Neuron (in vitro differentiated cells): ENCODE measurements at regions not wholly inside any gene's neighbourhood (a gene's known extent, or its start where the extent isn't known, plus 50 kb on each side); places are given as distances from the start of the nearest gene placed in this dataset.
A peak's percentile ranks its signal among the peaks of the same experiment; 100 is the strongest.

Experiments
- H2AFZ ChIP-seq: one replicate; pipeline ENCODE4 v1.6.1; 2013; ENCODE audit warnings: low read depth, mild to moderate bottlenecking, inconsistent platforms, low read length, moderate library complexity
- H3K27me3 ChIP-seq: one replicate; pipeline ENCODE4 v1.6.1; 2013; ENCODE audit warnings: low read length; ENCODE audit not compliant: insufficient read depth
- H3K36me3 ChIP-seq: one replicate; pipeline ENCODE4 v1.6.1; 2013; ENCODE audit warnings: low read length; ENCODE audit not compliant: insufficient read depth
- H3K4me1 ChIP-seq: one replicate; pipeline ENCODE4 v1.6.1; 2013; ENCODE audit warnings: low read length; ENCODE audit not compliant: insufficient read depth
- H3K4me3 ChIP-seq: 2 replicates; pipeline ENCODE4 v1.5.1; 2013; ENCODE audit warnings: mild to moderate bottlenecking, low read length, moderate library complexity
- H3K9me3 ChIP-seq: one replicate; pipeline ENCODE4 v1.6.1; 2013; ENCODE audit warnings: low read length

GRCh38 chr5:88425124-88425523 lies 156.5 kb upstream of the TMEM161B start:
- Histone ChIP-seq H3K36me3 (no peaks in the 10 kb centered on the region), H3K4me3 (no peak overlapping the region), H3K9me3 (peaks cover 2% of the 10 kb centered on the region), H2AFZ (no peak overlapping the region), H3K4me1 (peaks cover 2% of the 10 kb centered on the region), H3K27me3 (no peaks in the 10 kb centered on the region)

- no peak overlapping the region for H3K4me3 ChIP-seq
- H3K9me3 ChIP-seq, result no peaks in the 10 kb centered on the region
- H3K27me3 ChIP-seq, result no peaks in the 10 kb centered on the region
- H3K36me3 ChIP-seq, result no peaks in the 10 kb centered on the region
- H3K4me1 ChIP-seq, result peaks cover 4% of the 10 kb centered on the region
- H2AFZ ChIP-seq, result no peak overlapping the region
Measured at GRCh38 chr5:88419931-88420330, 151.3 kb upstream of the TMEM161B start.

- Histone ChIP-seq H3K36me3 (no peaks in the 10 kb centered on the region), H3K4me1 (peaks cover 11% of the 10 kb centered on the region), H3K27me3 (no peaks in the 10 kb centered on the region), H3K4me3 (no peak overlapping the region), H2AFZ (no peak overlapping the region), H3K9me3 (no peaks in the 10 kb centered on the region)
Measured at GRCh38 chr5:88407341-88407740, 138.7 kb upstream of the TMEM161B start.

GRCh38 chr5:88405783-88406182 lies 137.1 kb upstream of the TMEM161B start:
- Histone ChIP-seq H3K4me3 (no peak overlapping the region), H2AFZ (no peak overlapping the region), H3K27me3 (no peaks in the 10 kb centered on the region), H3K4me1 (peaks cover 13% of the 10 kb centered on the region), H3K36me3 (no peaks in the 10 kb centered on the region), H3K9me3 (no peaks in the 10 kb centered on the region)

GRCh38 chr5:88404405-88404804 lies 135.8 kb upstream of the TMEM161B start:
- Histone ChIP-seq H3K27me3 (no peaks in the 10 kb centered on the region), H3K9me3 (no peaks in the 10 kb centered on the region), H2AFZ (no peak overlapping the region), H3K36me3 (no peaks in the 10 kb centered on the region), H3K4me3 (no peak overlapping the region), H3K4me1 (peaks cover 24% of the 10 kb centered on the region)

GRCh38 chr5:88401686-88402085 lies 133.0 kb upstream of the TMEM161B start:
- no peak overlapping the region for H3K4me3 ChIP-seq
- no peaks in the 10 kb centered on the region for H3K9me3 ChIP-seq
- peaks cover 35% of the 10 kb centered on the region for H3K4me1 ChIP-seq
- no peak overlapping the region for H2AFZ ChIP-seq
- H3K36me3 ChIP-seq, result no peaks in the 10 kb centered on the region
- no peaks in the 10 kb centered on the region for H3K27me3 ChIP-seq

- Histone ChIP-seq H3K9me3 (no peaks in the 10 kb centered on the region), H3K36me3 (no peaks in the 10 kb centered on the region), H3K4me3 (no peak overlapping the region), H3K27me3 (no peaks in the 10 kb centered on the region), H2AFZ (no peak overlapping the region), H3K4me1 (peaks cover 39% of the 10 kb centered on the region)
Measured at GRCh38 chr5:88401228-88401627, 132.6 kb upstream of the TMEM161B start.

GRCh38 chr5:88399561-88399960 lies 130.9 kb upstream of the TMEM161B start:
- Histone ChIP-seq H3K9me3 (no peaks in the 10 kb centered on the region), H3K4me3 (no peak overlapping the region), H2AFZ (no peak overlapping the region), H3K36me3 (no peaks in the 10 kb centered on the region), H3K27me3 (no peaks in the 10 kb centered on the region), H3K4me1 (peaks cover 52% of the 10 kb centered on the region)

- Histone ChIP-seq H3K4me1 (peaks cover 63% of the 10 kb centered on the region), H3K4me3 (peak overlapping the region; percentile 39), H3K27me3 (no peaks in the 10 kb centered on the region), H3K36me3 (no peaks in the 10 kb centered on the region), H3K9me3 (no peaks in the 10 kb centered on the region), H2AFZ (no peak overlapping the region)
Measured at GRCh38 chr5:88398316-88398715, 129.7 kb upstream of the TMEM161B start.

- H3K9me3 ChIP-seq, result no peaks in the 10 kb centered on the region
- peaks cover 75% of the 10 kb centered on the region for H3K4me1 ChIP-seq
- H3K27me3 ChIP-seq, result no peaks in the 10 kb centered on the region
- H3K36me3 ChIP-seq, result no peaks in the 10 kb centered on the region
- no peak overlapping the region for H2AFZ ChIP-seq
- H3K4me3 ChIP-seq, result peak overlapping the region; percentile 39
Measured at GRCh38 chr5:88396751-88397281, 128.2 kb upstream of the TMEM161B start.

GRCh38 chr5:88396000-88396535 lies 127.4 kb upstream of the TMEM161B start:
- Histone ChIP-seq H2AFZ (no peak overlapping the region), H3K27me3 (no peaks in the 10 kb centered on the region), H3K4me3 (peak overlapping the region; percentile 39), H3K9me3 (no peaks in the 10 kb centered on the region), H3K36me3 (no peaks in the 10 kb centered on the region), H3K4me1 (peaks cover 83% of the 10 kb centered on the region)

- Histone ChIP-seq H3K9me3 (no peaks in the 10 kb centered on the region), H3K36me3 (no peaks in the 10 kb centered on the region), H2AFZ (no peak overlapping the region), H3K27me3 (no peaks in the 10 kb centered on the region), H3K4me1 (peaks cover 84% of the 10 kb centered on the region), H3K4me3 (peak overlapping the region; percentile 39)
Measured at GRCh38 chr5:88395264-88395663, 126.6 kb upstream of the TMEM161B start.

GRCh38 chr5:88394536-88395175 lies 126.0 kb upstream of the TMEM161B start:
- no peaks in the 10 kb centered on the region for H3K9me3 ChIP-seq
- peaks cover 84% of the 10 kb centered on the region for H3K4me1 ChIP-seq
- H3K4me3 ChIP-seq, result peak overlapping the region; percentile 39
- H2AFZ ChIP-seq, result peak overlapping the region; percentile 20
- no peaks in the 10 kb centered on the region for H3K27me3 ChIP-seq
- H3K36me3 ChIP-seq, result no peaks in the 10 kb centered on the region
